AG20443 (cell line): ENCODE measurements at regions not wholly inside any gene's neighbourhood (a gene's known extent, or its start where the extent isn't known, plus 50 kb on each side); places are given as distances from the start of the nearest gene placed in this dataset.

Experiments
- DNase-seq: peaks from one replicate; pipeline ENCODE4 v3.0.0; 2012; ENCODE audit warnings: low spot score, mixed read lengths

- no peak for DNase-seq
These were observed 338.3 kb downstream of the DYSF start for GRCh38 chr2:71791501-71792135.

- no peak for DNase-seq
These were observed 337.7 kb downstream of the DYSF start for GRCh38 chr2:71791061-71791450.

- no peak for DNase-seq
These were observed 337.1 kb downstream of the DYSF start for GRCh38 chr2:71790226-71791060.

- DNase-seq = no peak
These were observed 336.3 kb downstream of the DYSF start for GRCh38 chr2:71789556-71790204.

- DNase-seq = no peak
These were observed 335.4 kb downstream of the DYSF start for GRCh38 chr2:71788601-71789240.

GRCh38 chr2:71788186-71788525 is 334.8 kb downstream of the DYSF start:
- DNase-seq = no peak

GRCh38 chr2:71787476-71788185 is 334.3 kb downstream of the DYSF start:
- peak; percentile 52 for DNase-seq

- DNase-seq = no peak
These were observed 333.7 kb downstream of the DYSF start for GRCh38 chr2:71787108-71787415.

- DNase-seq = no peak
These were observed 333.1 kb downstream of the DYSF start for GRCh38 chr2:71786291-71787107.

GRCh38 chr2:71785516-71785981 is 332.2 kb downstream of the DYSF start:
- no peak for DNase-seq

- peak; percentile 78 for DNase-seq
These were observed 331.6 kb downstream of the DYSF start for GRCh38 chr2:71784734-71785511.

- DNase-seq = no peak
These were observed 330.5 kb downstream of the DYSF start for GRCh38 chr2:71783815-71784214.

- peak; percentile 8 for DNase-seq
These were observed 329.9 kb downstream of the DYSF start for GRCh38 chr2:71783215-71783614.

- peak; percentile 5 for DNase-seq
These were observed 329.0 kb downstream of the DYSF start for GRCh38 chr2:71782323-71782722.

GRCh38 chr2:71781695-71782228 is 328.4 kb downstream of the DYSF start:
- DNase-seq = no peak

GRCh38 chr2:71780162-71780561 is 326.8 kb downstream of the DYSF start:
- peak; percentile 3 for DNase-seq

- DNase-seq = no peak
These were observed 326.4 kb downstream of the DYSF start for GRCh38 chr2:71779774-71780105.

- DNase-seq = peak; percentile 11
These were observed 325.8 kb downstream of the DYSF start for GRCh38 chr2:71778936-71779773.

- DNase-seq = no peak
These were observed 325.2 kb downstream of the DYSF start for GRCh38 chr2:71778514-71778913.
